HepG2 (cell line): ENCODE measurements at regions not wholly inside any gene's neighbourhood (a gene's known extent, or its start where the extent isn't known, plus 50 kb on each side); places are given as distances from the start of the nearest gene placed in this dataset.

Source experiments
- ATAC-seq: fragments of 200-7000 bp; cut with Tn5 transposase; 3 replicates; pipeline ENCODE4 v1.9.1; 2020; ENCODE audit warnings: mild to moderate bottlenecking, moderate library complexity
- BruUV-seq: library from RNA; stranded (reverse); fragments of 400-500 nt; replicated peaks from 2 replicates; lab custom pipeline; 2021; lab: Mats Ljungman, UMichigan
- CTCF ChIA-PET: fragments of 300-600 bp; formaldehyde crosslinking; extraction: SDS; loops from one replicate; lab custom pipeline; 2021; ENCODE audit warnings: low total read pairs, inconsistent platforms, low intra/inter-chr PET ratio; lab: Yijun Ruan, JAX
- POLR2A ChIA-PET: fragments of 350-600 bp; sonication (Branson Sonifier 250); formaldehyde crosslinking; loops from one replicate; lab custom pipeline; 2020; ENCODE audit warnings: antibody characterized with exemption, inconsistent platforms; lab: Yijun Ruan, JAX
- DNase-seq: peaks from one replicate; pipeline ENCODE4 v3.0.0-alpha.2; 2015; ENCODE audit warnings: low spot score
- FAIRE-seq: peaks from 3 replicates; lab custom pipeline; 2011; peaks lifted over from hg19 to GRCh38; lab: Jason Lieb, UNC
- H2AFZ ChIP-seq: one replicate; pipeline ENCODE4 v1.6.1; 2011; ENCODE audit warnings: low read length, inconsistent platforms
- H3K27ac ChIP-seq: fragments of 300-600 bp; 3 replicates; pipeline ENCODE4 v1.8.0; 2011; ENCODE audit warnings: mixed run types, mild to moderate bottlenecking, mixed read lengths, low read length, inconsistent platforms; ENCODE audit not compliant: insufficient read depth; ENCODE audit errors: extremely low read length
- H3K27me3 ChIP-seq, 2 experiments: fragments of 200-600 bp in 1 of 2; 2 replicates in 1 of 2; 3 replicates in 1 of 2; pipeline versions ENCODE4 v1.6.0 to v1.8.0; 2011; ENCODE audit warnings: low read length in 2 of 2, mild to moderate bottlenecking in 2 of 2, moderate library complexity in 2 of 2, inconsistent platforms in 1 of 2; ENCODE audit not compliant: insufficient read depth in 2 of 2, control insufficient read depth in 1 of 2
- H3K36me3 ChIP-seq, 2 experiments: fragments of 200-600 bp in 1 of 2; replicated peaks in 1 of 2; 2 replicates in 1 of 2; 3 replicates in 1 of 2; pipeline versions ENCODE4 v1.5.1 to v1.8.0; 2011; ENCODE audit warnings: low read length in 2 of 2, inconsistent platforms in 1 of 2; ENCODE audit not compliant: insufficient read depth in 2 of 2, control insufficient read depth in 1 of 2
- H3K4me1 ChIP-seq: 2 replicates; pipeline ENCODE4 v1.5.1; 2012; ENCODE audit warnings: low read length, inconsistent platforms; ENCODE audit not compliant: insufficient read depth
- H3K4me2 ChIP-seq: 2 replicates; pipeline ENCODE4 v1.6.0; 2011; ENCODE audit warnings: low read depth, low read length, inconsistent platforms
- H3K4me3 ChIP-seq, 3 experiments: fragments of 200-600 bp in 1 of 3; sonication (generic), shearing (Covaris generic) in 1 of 3; replicated peaks in 1 of 3; 2 replicates each; pipeline ENCODE4 v1.5.1; 2011 to 2016; ENCODE audit warnings: low read length in 3 of 3, inconsistent platforms in 2 of 3, low read depth in 2 of 3, mild to moderate bottlenecking in 2 of 3, control low read depth in 1 of 3, mixed read lengths in 1 of 3; ENCODE audit not compliant: insufficient read depth in 1 of 3
- H3K79me2 ChIP-seq: one replicate; pipeline ENCODE4 v1.6.1; 2011; ENCODE audit warnings: low read length, inconsistent platforms; ENCODE audit not compliant: insufficient read depth
- H3K9ac ChIP-seq: 2 replicates; pipeline ENCODE4 v1.6.0; 2011; ENCODE audit warnings: mild to moderate bottlenecking, low read depth, low read length, inconsistent platforms; ENCODE audit not compliant: insufficient read depth
- H3K9me3 ChIP-seq: 2 replicates; pipeline ENCODE4 v1.5.1; 2012; ENCODE audit warnings: mild to moderate bottlenecking, low read length
- H4K20me1 ChIP-seq: 2 replicates; pipeline ENCODE4 v1.6.0; 2011; ENCODE audit warnings: inconsistent platforms, mild to moderate bottlenecking, low read length, moderate library complexity; ENCODE audit not compliant: insufficient read depth
- CENPT ChIP-seq: sonication (generic); formaldehyde crosslinking; IDR thresholded peaks from 2 replicates; pipeline ENCODE4 v1.8.0; 2022; ENCODE audit warnings: low read depth, mild to moderate bottlenecking, moderate library complexity, missing genetic modification reagents
- CHD2 ChIP-seq: IDR thresholded peaks from 2 replicates; pipeline ENCODE4 v1.6.1; 2011; ENCODE audit warnings: low read depth, low read length, improper control_type of control experiment
- DNMT1 ChIP-seq: sonication (generic); formaldehyde crosslinking; IDR thresholded peaks from 2 replicates; pipeline ENCODE4 v1.5.1; 2020; ENCODE audit warnings: mild to moderate bottlenecking, missing genetic modification reagents
- GABPA ChIP-seq, 2 experiments: IDR thresholded peaks; 2 replicates each; pipeline ENCODE4 v1.6.1; 2011 to 2016; ENCODE audit warnings: low read depth in 2 of 2, low read length in 1 of 2, missing biosample characterization in 1 of 2, missing genetic modification characterization in 1 of 2
- HDAC2 ChIP-seq: sonication (generic); formaldehyde crosslinking; IDR thresholded peaks from 2 replicates; pipeline ENCODE4 v1.4.0; 2020; ENCODE audit warnings: missing genetic modification reagents
- HNRNPL ChIP-seq: fragments of 200-400 bp; formaldehyde crosslinking; IDR thresholded peaks from 2 replicates; pipeline ENCODE4 v1.6.1; 2017; ENCODE audit warnings: mild to moderate bottlenecking, low read depth, low read length
- ISL2 ChIP-seq: sonication (generic); formaldehyde crosslinking; IDR thresholded peaks from 2 replicates; pipeline ENCODE4 v1.5.0; 2020; ENCODE audit warnings: missing genetic modification reagents
- MED13 ChIP-seq: sonication (generic); formaldehyde crosslinking; IDR thresholded peaks from 2 replicates; pipeline ENCODE4 v1.5.0; 2020; ENCODE audit warnings: missing genetic modification reagents
- MEF2D ChIP-seq: sonication (generic); formaldehyde crosslinking; IDR thresholded peaks from 2 replicates; pipeline ENCODE4 v1.5.1; 2020; ENCODE audit warnings: mild to moderate bottlenecking, missing genetic modification reagents
- MEIS1 ChIP-seq: sonication (generic); formaldehyde crosslinking; IDR thresholded peaks from 2 replicates; pipeline ENCODE4 v1.9.0; 2021; ENCODE audit warnings: mild to moderate bottlenecking, missing genetic modification reagents, moderate library complexity, borderline replicate concordance
- MTA3 ChIP-seq: sonication (generic); formaldehyde crosslinking; IDR thresholded peaks from 2 replicates; pipeline ENCODE4 v1.4.0; 2020; ENCODE audit warnings: missing genetic modification reagents
- NCOA1 ChIP-seq: sonication (generic); formaldehyde crosslinking; IDR thresholded peaks from 2 replicates; pipeline ENCODE4 v1.9.0; 2021; ENCODE audit warnings: missing genetic modification reagents
- PRPF4 ChIP-seq: fragments of 200-400 bp; formaldehyde crosslinking; IDR thresholded peaks from 2 replicates; pipeline ENCODE4 v1.6.1; 2016; ENCODE audit warnings: low read length, low read depth; ENCODE audit not compliant: poor library complexity, severe bottlenecking
- TOPORS ChIP-seq: sonication (generic); formaldehyde crosslinking; IDR thresholded peaks from 2 replicates; pipeline ENCODE4 v1.8.0; 2023; ENCODE audit warnings: mild to moderate bottlenecking, missing genetic modification reagents
- ZEB1 ChIP-seq: IDR thresholded peaks from 2 replicates; pipeline ENCODE4 v1.6.1; 2012; ENCODE audit warnings: mild to moderate bottlenecking, low read depth, inconsistent platforms; ENCODE audit not compliant: insufficient replicate concordance
- ZNF17 ChIP-seq: sonication (generic); formaldehyde crosslinking; IDR thresholded peaks from 2 replicates; pipeline ENCODE4 v1.5.0; 2020; ENCODE audit warnings: mild to moderate bottlenecking, missing genetic modification reagents
- ZNF34 ChIP-seq: sonication (generic); formaldehyde crosslinking; IDR thresholded peaks from 2 replicates; pipeline ENCODE4 v1.4.0; 2020; ENCODE audit warnings: mild to moderate bottlenecking, missing genetic modification reagents, borderline replicate concordance
- ZNF766 ChIP-seq: sonication (generic); formaldehyde crosslinking; IDR thresholded peaks from 2 replicates; pipeline ENCODE4 v1.5.0; 2020; ENCODE audit warnings: missing genetic modification reagents, borderline replicate concordance
- ZNF788 ChIP-seq: sonication (generic); formaldehyde crosslinking; IDR thresholded peaks from 2 replicates; pipeline ENCODE4 v1.5.0; 2020; ENCODE audit warnings: mild to moderate bottlenecking, missing genetic modification reagents, borderline replicate concordance
- WGBS: methylation state at CpG from one replicate; pipeline ENCODE4 v1.1.6; 2017; ENCODE audit warnings: low lambda C conversion rate; 5-methylcytosine and 5-hydroxymethylcytosine counted together
- in situ Hi-C: cut with HindIII; loops from 2 replicates; pipeline ENCODE4 v1.10.0; 2017; ENCODE audit warnings: low pct_unique_long_range_greater_than_20kb; ENCODE audit not compliant: extremely low pct_ligation_motif_present
- intact Hi-C: fragments of 100-400 bp; cut with micrococcal nuclease; formaldehyde crosslinking; loops from one replicate; pipeline ENCODE4 v1.10.0; 2022; ENCODE audit not compliant: unreplicated experiment

GRCh38 chr7:41367967-41368882 is 334.7 kb downstream of the INHBA start:
- H3K27me3 ChIP-seq = no peaks in the 10 kb centered on the region
- intact Hi-C loops = no loop called here
- H2AFZ ChIP-seq = no peak overlapping the region
- no peaks in the 10 kb centered on the region for H4K20me1 ChIP-seq
- ChIA-PET POLR2A (no interaction called here), CTCF (no interaction called here)
- no peaks in the 10 kb centered on the region for H3K79me2 ChIP-seq
- H3K27ac ChIP-seq = no peak overlapping the region
- H3K4me3 ChIP-seq = no peak overlapping the region
- TF ChIP-seq NCOA1 (CRISPR knock-in tag) (no peak), ZNF34 (CRISPR knock-in tag) (no peak)
- ATAC-seq (no peak), FAIRE-seq (no peak), DNase-seq (no peak)
- H3K4me1 ChIP-seq = no peaks in the 10 kb centered on the region
- no peak overlapping the region for H3K9ac ChIP-seq
- in situ Hi-C loops = no loop called here
- H3K36me3 ChIP-seq = no peaks in the 10 kb centered on the region
- no peak overlapping the region for H3K4me2 ChIP-seq
- no TSS peak for BruUV-seq
- 33% methylated on average over 11 of the region's 11 CpGs for WGBS
- H3K9me3 ChIP-seq = peaks cover 22% of the 10 kb centered on the region

GRCh38 chr7:41351091-41351490 is 351.8 kb downstream of the INHBA start:
- CTCF ChIA-PET = no interaction called here
- DNase-seq (no peak), FAIRE-seq (no peak), ATAC-seq (no peak)
- 0% methylated on average over 1 of the region's 1 CpG for WGBS
- Histone ChIP-seq H3K27me3 (no peaks in the 10 kb centered on the region), H3K9ac (no peak overlapping the region), H3K9me3 (peaks cover 5% of the 10 kb centered on the region), H2AFZ (no peak overlapping the region), H3K4me2 (no peak overlapping the region), H3K36me3 (no peaks in the 10 kb centered on the region), H3K4me1 (no peaks in the 10 kb centered on the region), H3K4me3 (no peak overlapping the region), H3K27ac (no peak overlapping the region), H4K20me1 (no peaks in the 10 kb centered on the region), H3K79me2 (no peaks in the 10 kb centered on the region)
- BruUV-seq = no TSS peak
- in situ Hi-C loops (no loop called here), intact Hi-C loops (no loop called here)
- POLR2A ChIA-PET = no interaction called here
- TF ChIP-seq DNMT1 (CRISPR knock-in tag) = no peak
- TF ChIP-seq MEIS1 (CRISPR knock-in tag) = no peak
- TF ChIP-seq ZNF788 = no peak
- TF ChIP-seq HNRNPL = no peak
- TF ChIP-seq HDAC2 (CRISPR knock-in tag) = no peak
- no peak for TF ChIP-seq ZEB1
- no peak for TF ChIP-seq ZNF17 (CRISPR knock-in tag)
- TF ChIP-seq CHD2 = no peak
- TF ChIP-seq CENPT (CRISPR knock-in tag) = no peak
- TF ChIP-seq ISL2 (CRISPR knock-in tag) = no peak
- TF ChIP-seq TOPORS (CRISPR knock-in tag) = no peak
- TF ChIP-seq PRPF4 = no peak
- no peak for TF ChIP-seq ZNF766 (CRISPR knock-in tag)
- TF ChIP-seq MED13 = no peak
- TF ChIP-seq MTA3 (CRISPR knock-in tag) = no peak
- TF ChIP-seq MEF2D (CRISPR knock-in tag) = no peak
- no peak for TF ChIP-seq GABPA (IDR thresholded peaks at IDR 0.05; ENCODE audit: low read depth, low read length)
- no peak for TF ChIP-seq GABPA (CRISPR knock-in tag; IDR thresholded peaks at IDR 0.05; ENCODE audit: low read depth)
